Uterus (tissue), 3 donors: ENCODE measurements at regions not wholly inside any gene's neighbourhood (a gene's known extent, or its start where the extent isn't known, plus 50 kb on each side); places are given as distances from the start of the nearest gene placed in this dataset.
"Not testable (repeated sequence)": the region's sequence is repeated elsewhere in the genome, so short reads cannot be mapped to it uniquely, and the experiment has no call there.

ENCODE experiments used
- DNase-seq, 2 donors: peaks; one replicate each; pipeline ENCODE4 v3.0.0-alpha.2; 2019 to 2020
- H3K27ac ChIP-seq, 2 donors: fragments of 200-600 bp; sonication (generic); 1 replicate in 1 of 2; 2 replicates in 1 of 2; pipeline ENCODE4 v1.5.1; 2016 to 2018
- H3K27me3 ChIP-seq, 2 donors: fragments of 200-600 bp; sonication (generic); one replicate each; pipeline ENCODE4 v1.5.1; 2018 to 2019; ENCODE audit warnings: control low read depth in 1 of 2
- H3K36me3 ChIP-seq, 2 donors: fragments of 200-600 bp; sonication (generic); one replicate each; pipeline ENCODE4 v1.5.1; 2019; ENCODE audit warnings: control low read depth in 1 of 2
- H3K4me1 ChIP-seq, 2 donors: fragments of 200-600 bp; sonication (generic); one replicate each; pipeline ENCODE4 v1.5.1; 2018 to 2019; ENCODE audit warnings: control low read depth in 1 of 2
- H3K4me3 ChIP-seq, 2 donors: fragments of 200-600 bp; sonication (generic); 1 replicate in 1 of 2; 2 replicates in 1 of 2; pipeline ENCODE4 v1.5.1; 2018 to 2019; ENCODE audit warnings: mild to moderate bottlenecking in 1 of 2
- H3K9me3 ChIP-seq, 2 donors: fragments of 200-600 bp; sonication (generic); one replicate each; pipeline ENCODE4 v1.5.1; 2019; ENCODE audit warnings: control low read depth in 1 of 2
- POLR2A ChIP-seq, 2 donors: fragments of 450-650 bp; IDR thresholded peaks; one replicate each; pipeline ENCODE4 v1.6.1; 2016; ENCODE audit warnings: antibody characterized with exemption in 2 of 2, mild to moderate bottlenecking in 1 of 2, moderate library complexity in 1 of 2
- intact Hi-C: fragments of 100-400 bp; cut with DNase I; formaldehyde crosslinking; loops from one replicate; pipeline ENCODE4 v1.15.1; 2023; ENCODE audit warnings: low total_unique reads
- TF ChIP-seq, protein P1 (sequence below), 4 experiments: fragments of 200-600 bp in 2 of 4; fragments of 450-650 bp in 2 of 4; sonication (generic) in 2 of 4; IDR thresholded peaks; one replicate each; pipeline ENCODE4 v1.5.1; 2016 to 2019; ENCODE audit warnings: antibody characterized with exemption in 4 of 4, mild to moderate bottlenecking in 2 of 4, moderate library complexity in 1 of 4
- donor health status: DM: yes; HTN: yes; CAD: no.

DNA sequence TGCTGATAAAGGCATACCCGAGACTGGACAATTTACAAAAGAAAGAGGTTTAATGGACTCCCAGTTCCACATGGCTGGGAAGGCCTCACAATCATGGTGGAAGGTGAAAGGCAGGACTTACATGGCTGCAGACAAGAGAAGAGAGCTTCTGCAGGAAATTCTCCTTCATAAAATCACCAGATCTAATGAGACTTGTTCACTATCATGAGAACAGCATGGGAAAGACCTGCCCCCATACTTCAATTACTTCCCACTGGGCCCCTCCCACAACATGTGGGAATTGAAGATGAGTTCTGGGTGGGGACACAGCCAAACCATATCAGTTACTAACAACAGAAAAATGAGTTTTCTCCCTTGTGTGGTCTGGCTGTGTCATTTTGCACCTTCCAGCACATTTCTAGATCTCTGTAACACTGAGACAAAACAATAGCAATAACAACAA, 741.4 kb downstream of the KCNT2 start:
- no peaks in the 10 kb centered on the region for H3K4me1 ChIP-seq
- no peak for DNase-seq
- no peaks in the 10 kb centered on the region for H3K9me3 ChIP-seq
- intact Hi-C loops = no loop called here
- no peak overlapping the region for H3K4me3 ChIP-seq
- H3K36me3 ChIP-seq = no peaks in the 10 kb centered on the region
- H3K27me3 ChIP-seq = no peaks in the 10 kb centered on the region
- no peak overlapping the region for H3K27ac ChIP-seq
- TF ChIP-seq, protein P1, sequence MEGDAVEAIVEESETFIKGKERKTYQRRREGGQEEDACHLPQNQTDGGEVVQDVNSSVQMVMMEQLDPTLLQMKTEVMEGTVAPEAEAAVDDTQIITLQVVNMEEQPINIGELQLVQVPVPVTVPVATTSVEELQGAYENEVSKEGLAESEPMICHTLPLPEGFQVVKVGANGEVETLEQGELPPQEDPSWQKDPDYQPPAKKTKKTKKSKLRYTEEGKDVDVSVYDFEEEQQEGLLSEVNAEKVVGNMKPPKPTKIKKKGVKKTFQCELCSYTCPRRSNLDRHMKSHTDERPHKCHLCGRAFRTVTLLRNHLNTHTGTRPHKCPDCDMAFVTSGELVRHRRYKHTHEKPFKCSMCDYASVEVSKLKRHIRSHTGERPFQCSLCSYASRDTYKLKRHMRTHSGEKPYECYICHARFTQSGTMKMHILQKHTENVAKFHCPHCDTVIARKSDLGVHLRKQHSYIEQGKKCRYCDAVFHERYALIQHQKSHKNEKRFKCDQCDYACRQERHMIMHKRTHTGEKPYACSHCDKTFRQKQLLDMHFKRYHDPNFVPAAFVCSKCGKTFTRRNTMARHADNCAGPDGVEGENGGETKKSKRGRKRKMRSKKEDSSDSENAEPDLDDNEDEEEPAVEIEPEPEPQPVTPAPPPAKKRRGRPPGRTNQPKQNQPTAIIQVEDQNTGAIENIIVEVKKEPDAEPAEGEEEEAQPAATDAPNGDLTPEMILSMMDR (IDR thresholded peaks at IDR 0.05) = no peak
- no peak for TF ChIP-seq POLR2A (IDR thresholded peaks at IDR 0.05)

DNA sequence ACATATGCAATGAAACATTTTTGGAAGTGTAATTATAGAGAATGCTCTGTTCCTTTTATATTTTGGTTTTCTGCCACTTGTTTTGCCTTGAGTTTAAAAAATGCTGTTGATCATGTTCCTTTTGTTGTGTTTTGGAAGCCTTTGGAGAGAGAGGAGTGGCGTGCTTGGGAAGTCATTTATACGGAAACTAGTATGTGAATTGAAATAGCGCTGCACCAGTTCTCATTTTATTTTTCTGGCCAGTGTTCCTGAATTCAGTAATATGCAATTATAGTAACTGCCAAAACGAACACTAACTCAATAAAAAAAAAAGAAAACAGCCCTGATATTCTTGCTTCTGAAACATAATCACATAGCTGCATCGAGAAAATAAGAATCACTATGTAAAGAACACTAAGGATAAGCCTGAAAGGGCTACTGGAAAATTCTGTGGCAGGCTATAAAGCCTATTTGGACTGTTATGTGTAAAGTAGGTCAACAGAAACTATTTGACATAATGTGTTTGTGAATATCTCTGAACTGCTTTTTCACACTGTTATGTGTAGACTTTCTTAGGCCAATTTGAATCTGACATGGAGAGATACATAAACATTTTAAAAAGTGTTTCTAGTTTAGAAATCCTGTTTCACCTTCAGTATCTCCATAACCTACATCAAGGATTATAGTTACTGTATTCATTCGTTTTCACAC, 742.0 kb downstream of the KCNT2 start:
- TF ChIP-seq POLR2A (IDR thresholded peaks at IDR 0.05) = no peak
- TF ChIP-seq, protein P1 (IDR thresholded peaks at IDR 0.05) = no peak
- H3K4me3 ChIP-seq = no peak overlapping the region
- H3K27me3 ChIP-seq = no peaks in the 10 kb centered on the region
- no peaks in the 10 kb centered on the region for H3K9me3 ChIP-seq
- intact Hi-C loops = no loop called here
- no peaks in the 10 kb centered on the region for H3K4me1 ChIP-seq
- H3K36me3 ChIP-seq = no peaks in the 10 kb centered on the region
- H3K27ac ChIP-seq = no peak overlapping the region
- DNase-seq = no peak

DNA sequence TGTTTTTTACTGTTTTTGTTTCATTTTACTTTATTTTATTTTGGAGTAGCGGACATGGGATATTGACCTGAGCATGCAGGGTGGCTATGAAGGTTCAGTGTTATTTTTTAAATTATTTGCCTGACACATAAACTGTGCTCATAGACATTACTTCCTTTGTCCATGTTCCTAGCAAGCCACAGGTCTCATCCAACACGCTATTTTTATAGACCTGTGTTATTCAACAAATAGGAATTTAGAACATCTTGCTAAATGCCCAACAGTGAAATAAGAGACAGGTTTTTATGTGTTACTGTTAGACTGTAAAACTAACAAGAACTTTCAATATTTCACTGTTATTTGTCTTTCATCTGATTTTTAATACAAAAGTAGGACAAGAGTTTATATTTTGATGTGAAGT, 756.4 kb downstream of the KCNT2 start:
- H3K36me3 ChIP-seq = no peaks in the 10 kb centered on the region
- intact Hi-C loops = no loop called here
- no peak overlapping the region for H3K4me3 ChIP-seq
- H3K27me3 ChIP-seq = no peaks in the 10 kb centered on the region
- no peak for DNase-seq
- TF ChIP-seq, protein P1 (IDR thresholded peaks at IDR 0.05) = no peak
- TF ChIP-seq POLR2A (IDR thresholded peaks at IDR 0.05) = no peak
- no peak overlapping the region for H3K27ac ChIP-seq
- no peaks in the 10 kb centered on the region for H3K9me3 ChIP-seq
- H3K4me1 ChIP-seq = no peaks in the 10 kb centered on the region

DNA sequence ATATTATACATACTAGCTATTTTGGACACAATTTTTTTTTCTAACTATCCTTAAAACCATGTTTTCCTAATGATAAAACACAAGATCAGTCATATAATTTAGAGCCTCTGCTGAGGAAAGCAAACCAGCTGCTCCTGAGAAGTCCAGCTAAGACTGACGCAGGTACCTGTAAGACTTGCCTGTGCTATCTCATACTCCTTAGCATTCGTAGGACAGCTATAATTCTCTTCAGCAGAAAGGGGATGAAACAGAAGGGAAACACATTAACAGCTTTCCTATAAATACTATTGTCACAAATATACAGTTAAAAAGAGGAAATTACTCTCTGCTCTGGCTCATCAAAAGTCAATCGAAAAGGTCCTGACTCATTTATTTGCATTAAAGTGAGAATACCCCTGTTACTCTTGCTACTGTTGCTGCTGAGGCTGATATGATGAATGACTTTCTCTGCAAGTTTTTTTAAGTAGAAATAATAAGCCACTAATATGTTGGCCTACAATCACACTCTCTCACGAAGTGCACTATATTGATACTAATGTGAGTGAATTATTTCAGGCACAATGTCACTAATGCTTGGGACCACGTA, 757.1 kb downstream of the KCNT2 start:
- DNase-seq = no peak
- Histone ChIP-seq H3K4me1 (no peaks in the 10 kb centered on the region), H3K27me3 (no peaks in the 10 kb centered on the region), H3K4me3 (no peak overlapping the region), H3K27ac (no peak overlapping the region), H3K9me3 (no peaks in the 10 kb centered on the region), H3K36me3 (no peaks in the 10 kb centered on the region)
- intact Hi-C loops = no loop called here
- TF ChIP-seq POLR2A (IDR thresholded peaks at IDR 0.05) = no peak
- TF ChIP-seq, protein P1 (IDR thresholded peaks at IDR 0.05) = no peak

DNA sequence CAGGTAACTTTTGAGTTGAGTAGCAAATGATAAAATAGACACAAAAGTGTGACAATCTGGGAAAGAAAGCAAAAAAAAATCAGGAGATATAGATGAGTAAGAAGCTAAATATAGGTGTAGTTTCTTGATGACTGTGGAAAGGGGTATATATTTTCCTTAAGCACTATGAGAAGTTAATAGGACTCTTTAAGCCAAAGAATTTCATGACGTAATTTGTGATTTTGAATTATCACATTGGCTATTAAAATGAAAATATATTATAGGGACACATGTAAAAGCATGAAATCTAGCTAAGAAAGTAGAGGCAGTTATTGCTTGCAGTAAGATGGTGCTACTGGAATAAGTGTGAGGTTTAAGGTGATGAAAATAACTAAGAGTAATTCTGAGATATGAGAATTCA, 759.1 kb downstream of the KCNT2 start:
- H3K4me1 ChIP-seq = no peaks in the 10 kb centered on the region
- no peak for DNase-seq
- no peak overlapping the region for H3K4me3 ChIP-seq
- H3K36me3 ChIP-seq = no peaks in the 10 kb centered on the region
- intact Hi-C loops = no loop called here
- H3K27me3 ChIP-seq = no peaks in the 10 kb centered on the region
- TF ChIP-seq, protein P1 (IDR thresholded peaks at IDR 0.05) = no peak
- no peak for TF ChIP-seq POLR2A (IDR thresholded peaks at IDR 0.05)
- H3K9me3 ChIP-seq = no peaks in the 10 kb centered on the region
- H3K27ac ChIP-seq = no peak overlapping the region

DNA sequence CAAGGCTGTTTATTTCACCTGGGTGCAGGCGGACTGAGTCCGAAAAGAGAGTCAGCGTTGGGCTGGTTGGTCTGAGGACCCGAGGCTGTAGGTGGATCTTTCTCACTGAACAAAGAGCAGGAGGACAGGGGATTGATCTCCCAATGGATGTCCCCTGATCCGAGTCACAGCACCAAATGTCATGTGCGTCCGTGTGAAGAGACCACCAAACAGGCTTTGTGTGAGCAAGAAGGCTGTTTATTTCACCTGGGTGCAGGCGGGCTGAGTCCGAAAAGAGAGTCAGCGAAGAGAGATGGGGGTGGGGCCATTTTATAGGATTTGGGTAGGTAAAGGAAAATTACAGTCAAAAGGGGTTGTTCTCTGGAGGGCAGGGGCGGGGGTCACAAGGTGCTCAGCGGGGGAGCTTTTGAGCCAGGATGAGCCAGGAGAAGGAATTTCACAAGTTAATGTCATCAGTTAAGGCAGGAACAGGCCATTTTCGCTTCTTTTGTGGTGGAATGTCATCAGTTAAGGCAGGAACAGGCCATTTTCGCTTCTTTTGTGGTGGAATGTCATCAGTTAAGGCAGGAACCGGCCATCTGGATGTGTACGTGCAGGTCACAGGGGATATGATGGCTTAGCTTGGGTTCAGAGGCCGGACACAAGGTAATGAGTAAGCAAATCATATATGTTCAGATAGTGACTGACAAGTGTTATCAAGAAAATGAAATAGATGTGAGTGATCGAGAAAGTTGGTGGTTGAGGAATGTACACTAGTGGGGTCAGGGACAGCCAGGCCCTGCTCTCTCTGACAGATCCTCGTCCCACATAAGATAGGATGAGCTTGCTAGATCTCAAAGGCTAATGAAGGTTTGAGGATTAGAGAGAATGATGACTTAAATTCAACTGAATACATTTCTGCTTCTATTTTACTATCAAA, 760.0 kb downstream of the KCNT2 start:
- H3K27me3 ChIP-seq, H3K36me3 ChIP-seq, H3K4me3 ChIP-seq, H3K9me3 ChIP-seq, H3K27ac ChIP-seq, intact Hi-C loops, DNase-seq, H3K4me1 ChIP-seq: not testable (repeated sequence)
